Stimulated activated naive B cell treated with anti-CD40 and anti-IgM and Interleukin-4, amounts not matched to agents 10 μg/mL and 1 μg/mL and 100 μg/mL, for 72 hours (primary cell): ENCODE measurements at regions not wholly inside any gene's neighbourhood (a gene's known extent, or its start where the extent isn't known, plus 50 kb on each side); places are given as distances from the start of the nearest gene placed in this dataset.
A peak's percentile ranks its signal among the peaks of the same experiment; 100 is the strongest.

Experiments used
- ATAC-seq, 2 donors: fragments of 150-1000 bp; cut with Tn5 transposase; replicated peaks; 2 replicates each; pipeline ENCODE4 v1.10.0; 2021; ENCODE audit warnings: moderate library complexity in 1 of 2
- DNase-seq: peaks from one replicate; pipeline ENCODE4 v3.0.0; 2021
- H3K27ac Mint-ChIP-seq: one replicate; pipeline ENCODE4 v1.8.0; 2022; ENCODE audit warnings: mild to moderate bottlenecking, mixed read lengths
- H3K27me3 Mint-ChIP-seq, 2 donors: one replicate each; pipeline ENCODE4 v1.8.0; 2022; ENCODE audit warnings: mixed read lengths in 2 of 2
- H3K36me3 Mint-ChIP-seq, 2 donors: one replicate each; pipeline ENCODE4 v1.8.0; 2022; ENCODE audit warnings: mixed read lengths in 2 of 2, mild to moderate bottlenecking in 1 of 2
- H3K4me1 Mint-ChIP-seq, 2 donors: one replicate each; pipeline ENCODE4 v1.8.0; 2022; ENCODE audit warnings: mixed read lengths in 2 of 2, mild to moderate bottlenecking in 1 of 2
- H3K4me3 Mint-ChIP-seq, 2 donors: one replicate each; pipeline ENCODE4 v1.8.0; 2022; ENCODE audit warnings: mild to moderate bottlenecking in 2 of 2, mixed read lengths in 2 of 2, moderate library complexity in 1 of 2
- H3K9me3 Mint-ChIP-seq, 2 donors: one replicate each; pipeline ENCODE4 v1.8.0; 2022; ENCODE audit warnings: mixed read lengths in 2 of 2, mild to moderate bottlenecking in 1 of 2

- Mint-ChIP-seq H3K36me3 (no peaks in the 10 kb centered on the region), H3K27ac (no peak overlapping the region), H3K27me3 (peaks cover 26 to 37% of the 10 kb centered on the region in 2 donors)
Observed at GRCh38 chr1:22196041-22196440, 53.1 kb upstream of the WNT4 start.

GRCh38 chr1:22196641-22197040, 53.7 kb upstream of the WNT4 start:
- H3K27me3 Mint-ChIP-seq, result peaks cover 22 to 34% of the 10 kb centered on the region in 2 donors
- H3K36me3 Mint-ChIP-seq, result no peaks in the 10 kb centered on the region
- H3K4me1 Mint-ChIP-seq, result no peaks in the 10 kb centered on the region
- H3K9me3 Mint-ChIP-seq, result no peaks in the 10 kb centered on the region
- no peak for ATAC-seq
- no peak overlapping the region for H3K4me3 Mint-ChIP-seq
- DNase-seq, result no peak
- H3K27ac Mint-ChIP-seq, result no peak overlapping the region

More at GRCh38 chr1:22196041-22196440, 53.1 kb upstream of the WNT4 start:
- no peak for ATAC-seq
- Mint-ChIP-seq H3K4me3 (no peak overlapping the region), H3K4me1 (no peaks in the 10 kb centered on the region), H3K9me3 (no peaks in the 10 kb centered on the region)
- no peak for DNase-seq

GRCh38 chr1:22197644-22198043, 54.7 kb upstream of the WNT4 start:
- H3K4me3 Mint-ChIP-seq, result no peak overlapping the region
- H3K27ac Mint-ChIP-seq, result no peak overlapping the region
- H3K4me1 Mint-ChIP-seq, result no peaks in the 10 kb centered on the region
- no peak for ATAC-seq
- H3K27me3 Mint-ChIP-seq, result peaks cover 23 to 34% of the 10 kb centered on the region in 2 donors
- no peak for DNase-seq
- no peaks in the 10 kb centered on the region for H3K9me3 Mint-ChIP-seq
- no peaks in the 10 kb centered on the region for H3K36me3 Mint-ChIP-seq

- Mint-ChIP-seq H3K27ac (no peak overlapping the region), H3K4me3 (no peak overlapping the region), H3K27me3 (peaks cover 35 to 38% of the 10 kb centered on the region in 2 donors), H3K36me3 (no peaks in the 10 kb centered on the region), H3K4me1 (no peaks in the 10 kb centered on the region), H3K9me3 (no peaks in the 10 kb centered on the region)
- ATAC-seq, result no peak
- DNase-seq, result no peak
Observed at GRCh38 chr1:22201023-22201422, 58.1 kb upstream of the WNT4 start.

GRCh38 chr1:22203335-22203734, 60.4 kb upstream of the WNT4 start:
- Mint-ChIP-seq H3K4me3 (no peak overlapping the region), H3K9me3 (no peaks in the 10 kb centered on the region), H3K27me3 (peaks cover 44 to 45% of the 10 kb centered on the region in 2 donors), H3K36me3 (no peaks in the 10 kb centered on the region), H3K4me1 (no peaks in the 10 kb centered on the region), H3K27ac (no peak overlapping the region)
- ATAC-seq (no peak), DNase-seq (no peak)

GRCh38 chr1:22204057-22204840, 61.4 kb upstream of the WNT4 start:
- Mint-ChIP-seq H3K9me3 (no peaks in the 10 kb centered on the region), H3K4me3 (no peak overlapping the region), H3K27ac (no peak overlapping the region), H3K27me3 (peaks cover 50 to 51% of the 10 kb centered on the region in 2 donors), H3K36me3 (no peaks in the 10 kb centered on the region), H3K4me1 (no peaks in the 10 kb centered on the region)
- DNase-seq, result no peak
- no peak for ATAC-seq

GRCh38 chr1:22204989-22205913, 62.4 kb upstream of the WNT4 start:
- no peaks in the 10 kb centered on the region for H3K4me1 Mint-ChIP-seq
- no peak overlapping the region for H3K27ac Mint-ChIP-seq
- H3K36me3 Mint-ChIP-seq, result no peaks in the 10 kb centered on the region
- H3K4me3 Mint-ChIP-seq, result no peak overlapping the region
- H3K27me3 Mint-ChIP-seq, result peaks cover 58 to 59% of the 10 kb centered on the region in 2 donors
- no peaks in the 10 kb centered on the region for H3K9me3 Mint-ChIP-seq
- DNase-seq, result no peak
- no peak for ATAC-seq

- no peaks in the 10 kb centered on the region for H3K36me3 Mint-ChIP-seq
- no peak overlapping the region for H3K4me3 Mint-ChIP-seq
- DNase-seq, result no peak
- no peak overlapping the region for H3K27ac Mint-ChIP-seq
- H3K27me3 Mint-ChIP-seq, result peaks cover 65 to 67% of the 10 kb centered on the region in 2 donors
- H3K9me3 Mint-ChIP-seq, result no peaks in the 10 kb centered on the region
- H3K4me1 Mint-ChIP-seq, result no peaks in the 10 kb centered on the region
- no peak for ATAC-seq
Observed at GRCh38 chr1:22206551-22207125, 63.7 kb upstream of the WNT4 start.

DNA sequence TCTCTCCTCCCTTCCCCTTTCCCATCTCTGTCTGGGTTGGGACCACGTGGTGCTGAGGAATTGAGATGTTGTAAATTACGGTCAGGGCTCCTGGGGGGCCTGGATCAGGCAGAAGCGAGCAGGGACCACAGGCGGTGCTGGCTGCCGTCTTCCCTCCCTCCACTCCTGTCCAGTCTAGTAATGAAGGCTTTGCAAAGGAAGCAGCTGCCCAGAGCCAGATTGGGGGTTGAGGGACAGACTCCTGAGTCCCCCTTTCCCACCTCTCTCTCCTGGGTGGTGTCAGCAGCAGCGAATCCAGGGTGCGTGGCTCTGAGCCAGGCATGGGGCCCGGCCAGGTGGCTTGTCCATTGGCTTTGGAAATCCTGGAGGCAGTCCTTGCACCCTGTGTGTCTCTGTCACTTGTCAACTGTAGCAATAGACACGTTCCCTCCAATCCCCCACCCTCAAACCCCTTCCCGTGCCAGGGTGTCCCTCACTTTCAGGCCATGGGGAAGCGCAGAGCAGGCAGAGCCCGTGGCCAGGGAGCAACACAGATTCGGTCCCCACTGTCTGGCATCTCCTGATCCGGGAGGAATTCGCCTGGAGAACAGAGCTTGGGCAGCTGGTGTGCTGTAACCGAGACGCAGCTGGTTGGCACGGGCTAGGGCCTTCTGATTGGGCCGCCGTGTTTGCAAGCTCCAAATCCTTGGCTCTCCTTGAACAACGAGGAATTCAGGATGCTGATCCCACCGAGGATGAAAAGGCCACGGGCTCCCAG, 64.8 kb upstream of the WNT4 start:
- ATAC-seq, result no peak
- Mint-ChIP-seq H3K4me1 (no peaks in the 10 kb centered on the region), H3K4me3 (no peak overlapping the region), H3K9me3 (no peaks in the 10 kb centered on the region), H3K27me3 (peaks cover 69 to 73% of the 10 kb centered on the region in 2 donors), H3K27ac (peak overlapping the region; percentile 70), H3K36me3 (no peaks in the 10 kb centered on the region)
- DNase-seq, result no peak

- Mint-ChIP-seq H3K27me3 (peaks cover 73 to 75% of the 10 kb centered on the region in 2 donors), H3K9me3 (no peaks in the 10 kb centered on the region), H3K36me3 (no peaks in the 10 kb centered on the region), H3K27ac (no peak overlapping the region), H3K4me1 (no peaks in the 10 kb centered on the region), H3K4me3 (no peak overlapping the region)
- no peak for ATAC-seq
- DNase-seq, result no peak
Observed at GRCh38 chr1:22208268-22208972, 65.5 kb upstream of the WNT4 start.

GRCh38 chr1:22208973-22209378, 66.1 kb upstream of the WNT4 start:
- Mint-ChIP-seq H3K9me3 (no peaks in the 10 kb centered on the region), H3K27me3 (peaks cover 71% of the 10 kb centered on the region in 2 donors), H3K27ac (no peak overlapping the region), H3K4me1 (no peaks in the 10 kb centered on the region), H3K4me3 (no peak overlapping the region), H3K36me3 (no peaks in the 10 kb centered on the region)
- no peak for DNase-seq
- ATAC-seq, result no peak

- Mint-ChIP-seq H3K27ac (no peak overlapping the region), H3K27me3 (peaks cover 70% of the 10 kb centered on the region in 2 donors), H3K36me3 (no peaks in the 10 kb centered on the region), H3K4me1 (no peaks in the 10 kb centered on the region), H3K9me3 (no peaks in the 10 kb centered on the region), H3K4me3 (no peak overlapping the region)
- DNase-seq (no peak), ATAC-seq (no peak)
Observed at GRCh38 chr1:22210176-22210575, 67.3 kb upstream of the WNT4 start.

GRCh38 chr1:22210636-22211035, 67.7 kb upstream of the WNT4 start:
- no peaks in the 10 kb centered on the region for H3K9me3 Mint-ChIP-seq
- H3K4me1 Mint-ChIP-seq, result no peaks in the 10 kb centered on the region
- ATAC-seq (no peak), DNase-seq (no peak)
- no peak overlapping the region for H3K4me3 Mint-ChIP-seq
- H3K27ac Mint-ChIP-seq, result no peak overlapping the region
- H3K27me3 Mint-ChIP-seq, result peaks cover 68 to 71% of the 10 kb centered on the region in 2 donors
- no peaks in the 10 kb centered on the region for H3K36me3 Mint-ChIP-seq
